RWPE1 (cell line): ENCODE measurements at regions not wholly inside any gene's neighbourhood (a gene's known extent, or its start where the extent isn't known, plus 50 kb on each side); places are given as distances from the start of the nearest gene placed in this dataset.

Experiments used
- CTCF ChIA-PET: fragments of 350-600 bp; sonication (Branson Sonifier 250); formaldehyde crosslinking; extraction: SDS; loops from one replicate; lab custom pipeline; 2021; lab: Yijun Ruan, JAX
- POLR2A ChIA-PET: fragments of 400-600 bp; formaldehyde crosslinking; extraction: SDS; loops from one replicate; lab custom pipeline; 2020; ENCODE audit warnings: antibody characterized with exemption; ENCODE audit not compliant: low non-redundant PET; lab: Yijun Ruan, JAX
- DNase-seq: peaks from one replicate; pipeline ENCODE4 v3.0.0; 2012; ENCODE audit warnings: low spot score
- H3K27ac ChIP-seq: fragments of 450-650 bp; 2 replicates; pipeline ENCODE4 v1.5.1; 2017
- CTCF ChIP-seq: fragments of 450-650 bp; conservative IDR thresholded peaks from 2 replicates; pipeline ENCODE4 v1.5.1; 2017; ENCODE audit warnings: low read depth, mild to moderate bottlenecking

GRCh38 chr15:91499774-91500383 is 353.6 kb upstream of the SLCO3A1 start:
- H3K27ac ChIP-seq, result no peak overlapping the region
- ChIA-PET POLR2A (no interaction called here), CTCF (no interaction called here)
- no peak for DNase-seq
- TF ChIP-seq CTCF, result no peak

GRCh38 chr15:91508633-91509032 is 344.9 kb upstream of the SLCO3A1 start:
- peak; percentile 50 for DNase-seq
- POLR2A ChIA-PET, result no interaction called here
- no peak for TF ChIP-seq CTCF
- CTCF ChIA-PET, result no interaction called here
- H3K27ac ChIP-seq, result no peak overlapping the region

DNA sequence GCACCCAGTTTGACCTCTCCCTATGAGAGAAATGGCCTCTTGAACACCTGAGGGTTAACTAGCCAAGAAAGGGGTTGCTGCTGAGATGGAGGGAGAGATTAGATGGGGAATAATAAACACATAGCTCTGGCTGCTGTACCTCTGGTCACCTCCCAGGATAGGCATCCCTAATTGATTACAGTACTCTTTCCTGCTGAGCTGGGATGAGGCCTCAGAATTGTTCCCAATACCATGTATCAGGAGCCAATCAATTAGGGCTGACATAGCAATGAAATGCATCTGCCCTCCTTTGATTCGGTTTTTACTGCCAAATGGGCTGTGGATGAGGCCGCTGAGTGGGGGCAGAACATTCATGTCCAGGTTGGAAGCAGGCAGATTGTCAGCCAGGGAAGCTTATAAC is 339.4 kb upstream of the SLCO3A1 start:
- ChIA-PET CTCF (no interaction called here), POLR2A (no interaction called here)
- no peak for DNase-seq
- no peak for TF ChIP-seq CTCF
- no peak overlapping the region for H3K27ac ChIP-seq

- ChIA-PET CTCF (interaction anchor here (0.6 to 1.0 kb wide), 5 partner anchors 11 to 583 kb away, joined by 3 to 4 read pairs (median 3); no protein-coding TSS in a partner anchor), POLR2A (no interaction called here)
- H3K27ac ChIP-seq, result no peak overlapping the region
- TF ChIP-seq CTCF, result no peak
- peak; percentile 83 for DNase-seq
These were observed 338.2 kb upstream of the SLCO3A1 start for GRCh38 chr15:91515188-91515754.

GRCh38 chr15:91516866-91517265 is 336.6 kb upstream of the SLCO3A1 start:
- no peak for TF ChIP-seq CTCF
- no peak overlapping the region for H3K27ac ChIP-seq
- CTCF ChIA-PET, result no interaction called here
- DNase-seq, result no peak
- POLR2A ChIA-PET, result no interaction called here

DNA sequence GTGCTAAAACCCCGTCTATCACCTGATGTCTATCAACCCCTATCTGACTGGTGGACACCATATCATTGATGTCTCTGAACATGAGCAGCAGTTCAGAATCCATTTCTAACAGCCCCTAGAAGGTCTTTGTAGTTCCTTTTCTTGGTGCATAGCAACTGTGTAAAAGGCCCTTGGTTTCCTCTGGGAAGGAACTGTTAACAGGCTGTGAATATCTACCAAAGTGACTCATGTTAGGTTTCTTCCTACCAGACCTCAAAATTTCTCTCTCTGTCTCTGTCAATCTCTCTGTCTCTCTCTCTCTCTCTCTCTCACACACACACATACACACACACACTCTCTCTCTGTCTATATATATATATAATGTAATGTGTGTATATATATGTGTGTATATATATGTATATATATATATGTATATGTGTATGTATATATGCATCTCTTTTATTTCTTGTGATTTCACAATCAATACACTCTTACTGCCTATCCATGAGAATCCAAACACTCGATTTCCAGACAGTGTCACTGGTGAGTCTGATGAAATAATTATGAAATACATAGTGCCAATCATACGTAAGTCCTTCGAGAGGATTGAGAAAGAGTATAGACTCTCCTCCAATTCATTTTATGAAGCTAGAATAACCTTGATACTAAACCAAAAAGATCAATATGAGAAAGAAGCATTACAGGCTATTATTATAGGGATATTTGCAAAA is 335.9 kb upstream of the SLCO3A1 start:
- no peak overlapping the region for H3K27ac ChIP-seq
- ChIA-PET CTCF (interaction anchor here (0.6 kb wide), 1 partner anchor 259 kb away, joined by 3 read pairs; no protein-coding TSS in a partner anchor), POLR2A (no interaction called here)
- TF ChIP-seq CTCF, result no peak
- DNase-seq, result no peak
